K562 (cell line): ENCODE measurements at regions not wholly inside any gene's neighbourhood (a gene's known extent, or its start where the extent isn't known, plus 50 kb on each side); places are given as distances from the start of the nearest gene placed in this dataset.
A peak's percentile ranks its signal among the peaks of the same experiment; 100 is the strongest.

ENCODE experiments used
- ARNT ChIP-seq, 2 experiments: fragments of 450-650 bp; IDR thresholded peaks; 2 replicates each; pipeline ENCODE4 v1.6.1; 2016; ENCODE audit warnings: mild to moderate bottlenecking in 1 of 2
- ATF1 ChIP-seq, 2 experiments: fragments of 450-650 bp in 1 of 2; IDR thresholded peaks; 2 replicates each; pipeline ENCODE4 v1.6.1; 2016; ENCODE audit warnings: missing compliant biosample characterization in 1 of 2, missing genetic modification characterization in 1 of 2
- HOXB6 ChIP-seq: fragments of 250-450 bp; sonication (Bioruptor Pico); IDR thresholded peaks from 2 replicates; pipeline ENCODE4 v1.5.1; 2022; ENCODE audit warnings: mild to moderate bottlenecking, borderline replicate concordance
- KAT7 ChIP-seq: sonication (generic); formaldehyde crosslinking; IDR thresholded peaks from 2 replicates; pipeline ENCODE4 v1.8.0; 2022; ENCODE audit warnings: missing genetic modification reagents, mild to moderate bottlenecking, borderline replicate concordance
- KDM5B ChIP-seq: fragments of 200-600 bp; sonication (generic); IDR thresholded peaks from 2 replicates; pipeline ENCODE4 v1.6.1; 2012; ENCODE audit warnings: low read depth, mild to moderate bottlenecking, moderate library complexity, low read length, control low read depth, inconsistent platforms; ENCODE audit not compliant: insufficient replicate concordance
- MCM3 ChIP-seq: fragments of 450-650 bp; IDR thresholded peaks from 2 replicates; pipeline ENCODE4 v1.6.1; 2016
- MLLT1 ChIP-seq, 2 experiments: fragments of 450-650 bp; IDR thresholded peaks; 2 replicates each; pipeline ENCODE4 v1.6.1; 2016
- NCOA6 ChIP-seq: fragments of 450-650 bp; IDR thresholded peaks from 2 replicates; pipeline ENCODE4 v1.6.1; 2017; ENCODE audit warnings: mild to moderate bottlenecking
- NCOR1 ChIP-seq: fragments of 450-650 bp; IDR thresholded peaks from 2 replicates; pipeline ENCODE4 v1.6.1; 2016; ENCODE audit warnings: mild to moderate bottlenecking, moderate library complexity
- NR4A1 ChIP-seq, 2 experiments: fragments of 250-450 bp in 1 of 2; fragments of 450-650 bp in 1 of 2; sonication (Bioruptor Pico) in 1 of 2; IDR thresholded peaks; 2 replicates each; pipeline versions ENCODE4 v1.4.0 to v1.6.1; 2016 to 2020; ENCODE audit warnings: mild to moderate bottlenecking in 2 of 2, missing compliant biosample characterization in 1 of 2, missing genetic modification characterization in 1 of 2, moderate library complexity in 1 of 2
- PCBP2 ChIP-seq: fragments of 200-400 bp; formaldehyde crosslinking; IDR thresholded peaks from 2 replicates; pipeline ENCODE4 v1.6.1; 2018; ENCODE audit warnings: low read length, low read depth, mild to moderate bottlenecking, moderate library complexity; ENCODE audit not compliant: poor library complexity, severe bottlenecking
- PKNOX1 ChIP-seq: fragments of 450-650 bp; IDR thresholded peaks from 2 replicates; pipeline ENCODE4 v1.6.1; 2016
- POLR2G ChIP-seq: fragments of 200-400 bp; formaldehyde crosslinking; IDR thresholded peaks from 2 replicates; pipeline ENCODE4 v1.6.1; 2017; ENCODE audit warnings: low read depth, mild to moderate bottlenecking, antibody characterized with exemption, low read length, moderate library complexity
- TCF15 ChIP-seq: fragments of 250-450 bp; sonication (Bioruptor Pico); IDR thresholded peaks from 2 replicates; pipeline ENCODE4 v1.8.0; 2022; ENCODE audit warnings: moderate library complexity, mild to moderate bottlenecking, inconsistent platforms
- TCF7 ChIP-seq: sonication (generic); IDR thresholded peaks from 2 replicates; pipeline ENCODE4 v1.6.1; 2016; ENCODE audit warnings: antibody characterized with exemption, borderline replicate concordance
- THRB ChIP-seq: fragments of 450-650 bp; formaldehyde crosslinking; conservative IDR thresholded peaks from 2 replicates; pipeline ENCODE4 v1.4.0; 2022; ENCODE audit warnings: mild to moderate bottlenecking, missing genetic modification characterization
- ZBTB11 ChIP-seq, 3 experiments: fragments of 200-800 bp in 1 of 3; fragments of 250-450 bp in 1 of 3; fragments of 450-650 bp in 1 of 3; sonication (Bioruptor Pico) in 1 of 3; sonication (Bioruptor generic) in 1 of 3; formaldehyde crosslinking in 1 of 3; IDR thresholded peaks; 2 replicates each; pipeline versions ENCODE4 v1.6.1 to v1.8.0; 2016 to 2022; ENCODE audit warnings: mild to moderate bottlenecking in 2 of 3, missing genetic modification characterization in 2 of 3, missing compliant biosample characterization in 1 of 3, moderate library complexity in 1 of 3
- ZC3H8 ChIP-seq: fragments of 450-650 bp; IDR thresholded peaks from 2 replicates; pipeline ENCODE4 v1.6.1; 2017
- ZFX ChIP-seq: sonication (generic); formaldehyde crosslinking; IDR thresholded peaks from 2 replicates; pipeline ENCODE4 v1.8.0; 2022; ENCODE audit warnings: mild to moderate bottlenecking, missing genetic modification reagents, moderate library complexity
- ZKSCAN8 ChIP-seq: fragments of 200-800 bp; sonication (Bioruptor generic); IDR thresholded peaks from 2 replicates; pipeline ENCODE4 v1.6.1; 2016; ENCODE audit warnings: missing genetic modification characterization, missing compliant biosample characterization
- ZNF707 ChIP-seq: fragments of 250-450 bp; sonication (Bioruptor Pico); conservative IDR thresholded peaks from 2 replicates; pipeline ENCODE4 v1.8.0; 2022; ENCODE audit warnings: inconsistent platforms, mild to moderate bottlenecking, moderate library complexity

- TF ChIP-seq POLR2G (no peak), ZC3H8 (no peak), ZBTB11 (CRISPR knock-in tag; IDR thresholded peaks at IDR 0.05) (0 out of 6 replicates have a peak, but pooled peaks of 1 of the 3 experiments have one; percentile 53), ARNT (IDR thresholded peaks at IDR 0.05) (peak in 1 of 2 experiments; percentile 31; a peak in 1 of 4 replicates), MLLT1 (IDR thresholded peaks at IDR 0.05) (peak in 1 of 2 experiments; percentile 64; a peak in 1 of 4 replicates), ZNF707 (CRISPR knock-in tag) (no peak), KDM5B (no peak), ATF1 (CRISPR knock-in tag; IDR thresholded peaks at IDR 0.05) (no peak), ATF1 (tag; IDR thresholded peaks at IDR 0.05) (peak; percentile 91), NCOA6 (no peak), TCF7 (no peak), PKNOX1 (peak; percentile 57; the same call in 1 of the 2 replicates), NCOR1 (peak; percentile 93), ZKSCAN8 (CRISPR knock-in tag) (no peak), NR4A1 (CRISPR knock-in tag; IDR thresholded peaks at IDR 0.05) (no peak), NR4A1 (tag; IDR thresholded peaks at IDR 0.05) (no peak), TCF15 (no peak), HOXB6 (CRISPR knock-in tag) (no peak), MCM3 (no peak), KAT7 (no peak), ZFX (CRISPR knock-in tag) (no peak), PCBP2 (no peak), THRB (CRISPR knock-in tag) (no peak)
Observed at GRCh38 chr13:50613356-50613831, 230.1 kb downstream of the DLEU7 start (continued).
